ENCODE measurements at regions not wholly inside any gene's neighbourhood (a gene's known extent, or its start where the extent isn't known, plus 50 kb on each side); places are given as distances from the start of the nearest gene placed in this dataset.

- DNase-seq: no peak
- ATAC-seq: no peak
- Mint-ChIP-seq H3K4me3 (no peak overlapping the region), H3K36me3 (ENCODE audit: low read depth) (no peaks in the 10 kb centered on the region), H3K27me3 (no peaks in the 10 kb centered on the region), H3K9me3 (ENCODE audit: low read depth) (no peaks in the 10 kb centered on the region), H3K27ac (no peak overlapping the region), H3K4me1 (no peaks in the 10 kb centered on the region)
- ChIA-PET CTCF (no interaction called here), POLR2A (no interaction called here)
- intact Hi-C loops (cut with DNase I, micrococcal nuclease): no loop called here
Measured at GRCh38 chrX:93598076-93598475, 75.3 kb downstream of the NAP1L3 start.

DNA sequence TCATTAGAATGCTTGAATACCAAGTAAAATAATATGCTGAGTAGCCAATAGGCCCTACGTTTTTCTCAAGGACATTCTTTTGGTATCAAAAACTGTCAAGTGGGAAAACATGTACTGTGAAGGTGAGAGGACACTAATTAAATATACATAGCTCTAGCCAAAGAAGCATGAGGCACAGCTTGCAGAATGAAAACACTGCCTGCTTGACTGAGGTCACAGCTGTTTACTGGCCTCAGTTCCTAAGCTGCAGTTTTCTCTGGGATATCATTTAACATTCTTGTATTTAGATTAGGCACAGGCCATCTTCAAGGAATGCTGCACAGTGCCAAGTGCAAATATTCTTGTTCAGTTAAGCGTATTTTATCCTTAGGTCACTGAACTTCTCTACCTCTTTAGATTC lies 78.6 kb downstream of the NAP1L3 start:
- Mint-ChIP-seq H3K4me1 (no peaks in the 10 kb centered on the region), H3K9me3 (ENCODE audit: low read depth) (peaks cover 2% of the 10 kb centered on the region), H3K4me3 (no peak overlapping the region), H3K27ac (no peak overlapping the region), H3K36me3 (ENCODE audit: low read depth) (no peaks in the 10 kb centered on the region), H3K27me3 (no peaks in the 10 kb centered on the region)
- DNase-seq (no peak), ATAC-seq (no peak)
- ChIA-PET POLR2A (no interaction called here), CTCF (no interaction called here)
- intact Hi-C loops (cut with DNase I, micrococcal nuclease): no loop called here

DNA sequence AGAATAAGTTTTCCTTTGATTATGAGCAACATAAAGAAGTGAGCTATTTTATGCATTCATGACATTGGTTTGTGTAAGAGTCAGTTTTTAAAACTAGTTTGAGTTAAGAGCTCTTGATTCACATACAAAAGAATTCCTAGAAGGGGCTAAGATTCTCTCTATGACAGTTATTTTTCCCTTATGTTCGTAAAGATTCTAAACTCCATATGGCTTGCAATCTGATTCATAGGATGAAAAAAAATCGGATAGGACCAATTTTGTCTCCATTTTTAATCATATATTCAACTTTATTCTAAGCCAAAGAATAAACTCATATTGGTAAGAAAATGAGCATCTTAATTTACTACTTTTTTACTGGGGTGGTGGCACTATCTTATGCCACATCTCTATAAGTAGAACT lies 79.4 kb downstream of the NAP1L3 start:
- no peaks in the 10 kb centered on the region for H3K4me1 Mint-ChIP-seq
- intact Hi-C loops (cut with DNase I, micrococcal nuclease): no loop called here
- POLR2A ChIA-PET: no interaction called here
- H3K9me3 Mint-ChIP-seq (ENCODE audit: low read depth): peaks cover 2% of the 10 kb centered on the region
- H3K4me3 Mint-ChIP-seq: no peak overlapping the region
- no peaks in the 10 kb centered on the region for H3K27me3 Mint-ChIP-seq
- ATAC-seq (no peak), DNase-seq (no peak)
- CTCF ChIA-PET: no interaction called here
- no peaks in the 10 kb centered on the region for H3K36me3 Mint-ChIP-seq (ENCODE audit: low read depth)
- no peak overlapping the region for H3K27ac Mint-ChIP-seq

DNA sequence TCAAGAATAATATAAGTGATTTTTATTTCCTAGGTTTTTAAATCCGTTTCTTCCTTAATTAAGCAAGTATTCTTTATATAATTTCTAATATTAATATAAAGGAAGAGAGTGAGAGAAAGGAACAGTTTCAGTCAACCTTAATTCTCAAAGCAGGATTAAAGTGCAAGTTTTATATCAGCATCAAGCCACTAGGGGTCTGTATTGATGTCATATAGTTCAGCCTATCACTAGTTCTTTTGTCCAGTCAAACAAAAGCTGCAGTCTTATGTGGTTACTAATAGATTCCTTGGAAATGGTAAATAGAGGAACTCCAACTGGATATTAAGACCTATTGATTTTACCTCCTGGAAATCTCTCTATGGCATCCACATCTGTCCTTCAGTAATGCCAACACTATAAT lies 82.0 kb downstream of the NAP1L3 start:
- ChIA-PET CTCF (no interaction called here), POLR2A (no interaction called here)
- DNase-seq: no peak
- no peaks in the 10 kb centered on the region for H3K27me3 Mint-ChIP-seq
- no peaks in the 10 kb centered on the region for H3K4me1 Mint-ChIP-seq
- H3K9me3 Mint-ChIP-seq (ENCODE audit: low read depth): peaks cover 2% of the 10 kb centered on the region
- no peak overlapping the region for H3K27ac Mint-ChIP-seq
- intact Hi-C loops (cut with DNase I, micrococcal nuclease): no loop called here
- ATAC-seq: no peak
- H3K4me3 Mint-ChIP-seq: no peak overlapping the region
- H3K36me3 Mint-ChIP-seq (ENCODE audit: low read depth): no peaks in the 10 kb centered on the region

DNA sequence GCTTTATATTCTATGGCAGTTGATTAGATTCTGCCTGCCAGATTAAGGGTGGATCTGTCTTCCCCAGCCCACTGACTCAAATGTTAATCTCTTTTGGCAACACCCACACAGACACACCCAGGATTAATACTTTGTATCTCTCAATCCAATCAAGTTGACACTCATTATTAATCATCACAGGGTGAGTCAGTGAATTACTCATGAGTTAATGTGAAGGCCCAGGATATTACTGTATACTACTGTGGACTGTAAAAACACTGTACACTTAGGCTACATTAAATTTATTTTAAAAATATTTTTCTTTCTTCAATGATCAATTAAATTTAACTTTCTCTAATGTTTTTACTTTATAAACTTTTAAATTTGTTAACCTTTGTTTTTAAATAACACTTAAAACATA lies 87.7 kb downstream of the NAP1L3 start:
- ATAC-seq (no peak), DNase-seq (no peak)
- POLR2A ChIA-PET: no interaction called here
- intact Hi-C loops (cut with DNase I, micrococcal nuclease): no loop called here
- H3K27me3 Mint-ChIP-seq: no peaks in the 10 kb centered on the region
- no peaks in the 10 kb centered on the region for H3K4me1 Mint-ChIP-seq
- H3K36me3 Mint-ChIP-seq (ENCODE audit: low read depth): no peaks in the 10 kb centered on the region
- CTCF ChIA-PET: no interaction called here
- H3K4me3 Mint-ChIP-seq: no peak overlapping the region
- H3K9me3 Mint-ChIP-seq (ENCODE audit: low read depth): peaks cover 2% of the 10 kb centered on the region
- no peak overlapping the region for H3K27ac Mint-ChIP-seq

GRCh38 chrX:93580634-93581033 lies 92.7 kb downstream of the NAP1L3 start:
- no peak for ATAC-seq
- ChIA-PET POLR2A (no interaction called here), CTCF (no interaction called here)
- Mint-ChIP-seq H3K4me1 (no peaks in the 10 kb centered on the region), H3K36me3 (ENCODE audit: low read depth) (no peaks in the 10 kb centered on the region), H3K4me3 (no peak overlapping the region), H3K27me3 (no peaks in the 10 kb centered on the region), H3K9me3 (ENCODE audit: low read depth) (no peaks in the 10 kb centered on the region), H3K27ac (no peak overlapping the region)
- no peak for DNase-seq
- intact Hi-C loops (cut with DNase I, micrococcal nuclease): no loop called here

- intact Hi-C loops (cut with DNase I, micrococcal nuclease): no loop called here
- ChIA-PET POLR2A (no interaction called here), CTCF (interaction anchor here (1.2 kb wide), 1 partner anchor 785 kb away, joined by 4 read pairs; no protein-coding TSS in a partner anchor)
- Mint-ChIP-seq H3K4me1 (no peaks in the 10 kb centered on the region), H3K27ac (no peak overlapping the region), H3K4me3 (no peak overlapping the region), H3K9me3 (ENCODE audit: low read depth) (no peaks in the 10 kb centered on the region), H3K27me3 (no peaks in the 10 kb centered on the region), H3K36me3 (ENCODE audit: low read depth) (no peaks in the 10 kb centered on the region)
- DNase-seq: no peak
- ATAC-seq: no peak
Measured at GRCh38 chrX:93538575-93538974, 134.8 kb downstream of the NAP1L3 start.

DNA sequence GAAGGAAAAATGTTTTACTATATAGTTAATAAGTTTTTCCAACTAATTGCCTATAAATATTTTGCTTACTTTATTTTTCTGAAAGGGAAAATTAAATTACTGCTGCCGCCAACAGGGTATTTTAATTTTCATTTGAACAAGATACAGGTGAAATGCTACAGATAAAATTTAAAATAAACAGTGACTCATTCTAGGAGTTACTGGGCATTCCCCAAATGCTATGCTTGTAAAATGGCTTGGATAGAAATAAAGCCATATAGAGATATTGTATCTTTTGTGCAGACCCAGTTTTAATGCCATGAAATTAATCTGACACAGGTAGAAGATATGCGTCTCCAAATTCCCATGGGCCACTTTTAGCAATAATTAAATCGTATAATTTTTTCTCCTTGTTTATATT lies 144.5 kb downstream of the NAP1L3 start:
- ATAC-seq: no peak
- POLR2A ChIA-PET: no interaction called here
- Mint-ChIP-seq H3K36me3 (ENCODE audit: low read depth) (no peaks in the 10 kb centered on the region), H3K9me3 (ENCODE audit: low read depth) (peaks cover 4% of the 10 kb centered on the region), H3K4me3 (no peak overlapping the region), H3K27ac (no peak overlapping the region), H3K4me1 (no peaks in the 10 kb centered on the region), H3K27me3 (no peaks in the 10 kb centered on the region)
- CTCF ChIA-PET: no interaction called here
- intact Hi-C loops (cut with DNase I, micrococcal nuclease): no loop called here
- DNase-seq: no peak
